ENCODE measurements at regions not wholly inside any gene's neighbourhood (a gene's known extent, or its start where the extent isn't known, plus 50 kb on each side); places are given as distances from the start of the nearest gene placed in this dataset.

- TF ChIP-seq CTCF (IDR thresholded peaks at IDR 0.05) (no peak), POLR2A (IDR thresholded peaks at IDR 0.05) (no peak), POLR2AphosphoS5 (IDR thresholded peaks at IDR 0.05; ENCODE audit: insufficient read depth in 1 of 2, low read depth in 1 of 2) (no peak)
These were observed 754.5 kb upstream of the MIR17HG start for GRCh38 chr13:90592943-90593342.

Data from vagina (tissue), 2 donors.